ENCODE measurements at regions not wholly inside any gene's neighbourhood (a gene's known extent, or its start where the extent isn't known, plus 50 kb on each side); places are given as distances from the start of the nearest gene placed in this dataset.

DNA sequence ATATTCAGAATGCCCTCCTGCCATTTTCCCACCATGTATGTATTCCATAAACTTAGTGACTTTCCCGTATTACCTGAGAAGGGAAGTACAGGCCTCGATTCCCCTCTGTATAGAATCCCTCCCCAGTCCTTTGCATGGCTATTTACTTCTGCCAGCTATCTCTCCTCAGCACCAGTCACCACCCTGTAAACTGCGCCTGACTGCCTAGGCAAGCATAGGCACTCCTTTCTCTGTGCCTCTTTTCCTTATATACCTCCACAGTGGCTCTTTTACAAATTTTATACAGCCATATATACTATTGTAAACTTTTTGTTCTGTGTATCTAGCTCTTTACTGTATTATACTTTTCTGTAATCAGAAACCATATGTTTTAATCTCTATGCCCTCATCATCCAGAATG is 130.9 kb upstream of the TET2 start:
- Histone ChIP-seq H3K27me3 (ENCODE audit: insufficient read depth, low read length) (no peaks in the 10 kb centered on the region), H3K4me3 (ENCODE audit: low read depth, low read length, poor library complexity, severe bottlenecking) (no peak overlapping the region), H3K79me2 (ENCODE audit: insufficient read depth, low read length) (no peaks in the 10 kb centered on the region), H4K20me1 (ENCODE audit: insufficient read depth, low read length) (no peaks in the 10 kb centered on the region), H3K9ac (ENCODE audit: low read length) (no peak overlapping the region), H2AFZ (ENCODE audit: low read length) (no peak overlapping the region), H3F3A (ENCODE audit: insufficient read depth, low read length) (no peaks in the 10 kb centered on the region), H3K36me3 (ENCODE audit: insufficient read depth, low read length) (no peaks in the 10 kb centered on the region), H3K9me3 (ENCODE audit: low read length) (no peaks in the 10 kb centered on the region), H3K9me2 (ENCODE audit: low read depth, low read length) (no peaks in the 10 kb centered on the region), H3K27ac (ENCODE audit: low read depth, low read length, poor library complexity, severe bottlenecking) (no peak overlapping the region), H3K4me1 (ENCODE audit: insufficient read depth, low read length, severe bottlenecking) (no peaks in the 10 kb centered on the region), H3K4me2 (ENCODE audit: low read length) (no peak overlapping the region)
- TF ChIP-seq, protein P1, sequence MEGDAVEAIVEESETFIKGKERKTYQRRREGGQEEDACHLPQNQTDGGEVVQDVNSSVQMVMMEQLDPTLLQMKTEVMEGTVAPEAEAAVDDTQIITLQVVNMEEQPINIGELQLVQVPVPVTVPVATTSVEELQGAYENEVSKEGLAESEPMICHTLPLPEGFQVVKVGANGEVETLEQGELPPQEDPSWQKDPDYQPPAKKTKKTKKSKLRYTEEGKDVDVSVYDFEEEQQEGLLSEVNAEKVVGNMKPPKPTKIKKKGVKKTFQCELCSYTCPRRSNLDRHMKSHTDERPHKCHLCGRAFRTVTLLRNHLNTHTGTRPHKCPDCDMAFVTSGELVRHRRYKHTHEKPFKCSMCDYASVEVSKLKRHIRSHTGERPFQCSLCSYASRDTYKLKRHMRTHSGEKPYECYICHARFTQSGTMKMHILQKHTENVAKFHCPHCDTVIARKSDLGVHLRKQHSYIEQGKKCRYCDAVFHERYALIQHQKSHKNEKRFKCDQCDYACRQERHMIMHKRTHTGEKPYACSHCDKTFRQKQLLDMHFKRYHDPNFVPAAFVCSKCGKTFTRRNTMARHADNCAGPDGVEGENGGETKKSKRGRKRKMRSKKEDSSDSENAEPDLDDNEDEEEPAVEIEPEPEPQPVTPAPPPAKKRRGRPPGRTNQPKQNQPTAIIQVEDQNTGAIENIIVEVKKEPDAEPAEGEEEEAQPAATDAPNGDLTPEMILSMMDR (IDR thresholded peaks at IDR 0.05; ENCODE audit: low read length) = no peak
- TF ChIP-seq EZH2 (IDR thresholded peaks at IDR 0.05; ENCODE audit: borderline replicate concordance, low read length) = no peak

DNA sequence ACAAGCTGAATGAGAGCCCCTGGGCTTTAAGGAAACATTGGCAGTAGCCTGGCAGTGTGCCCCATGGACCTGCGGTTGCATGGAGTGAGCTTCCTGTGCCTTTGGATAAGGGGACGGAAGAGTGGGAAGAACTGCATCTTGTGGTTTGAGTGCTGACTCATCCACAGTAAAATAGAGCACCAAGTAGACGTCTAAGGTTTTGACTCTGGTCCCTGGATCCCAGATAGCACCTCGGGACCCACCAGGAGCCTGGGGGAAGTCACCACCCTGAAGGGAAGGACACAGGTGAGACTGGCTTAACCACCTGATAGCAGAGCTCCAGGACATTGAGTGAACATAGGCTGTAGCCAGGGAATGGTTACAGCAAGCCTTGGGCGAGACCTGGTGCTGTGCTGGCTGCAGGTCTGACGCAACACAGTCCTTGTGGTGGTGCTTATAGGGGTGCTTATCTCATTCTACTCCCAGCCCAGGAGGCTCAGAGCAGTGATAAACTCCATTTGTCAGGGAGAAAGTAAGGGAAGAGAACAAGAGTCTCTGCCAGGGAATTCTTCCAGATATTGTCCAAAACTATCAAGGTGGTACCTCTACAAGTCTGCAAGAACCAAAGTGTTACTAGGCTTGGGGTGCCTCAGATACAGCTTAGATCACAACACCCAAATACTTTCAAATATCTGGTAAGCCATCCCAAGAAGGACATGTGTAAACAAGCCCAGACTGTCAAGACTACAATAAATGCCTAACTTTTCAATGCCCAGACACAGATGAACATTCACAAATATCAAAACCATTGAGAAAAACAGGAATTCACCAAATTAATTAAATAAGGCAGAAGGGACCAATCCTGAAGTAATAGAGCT is 123.6 kb upstream of the TET2 start:
- Histone ChIP-seq H3K79me2 (ENCODE audit: insufficient read depth, low read length) (no peaks in the 10 kb centered on the region), H3K36me3 (ENCODE audit: insufficient read depth, low read length) (no peaks in the 10 kb centered on the region), H3K27ac (ENCODE audit: low read depth, low read length, poor library complexity, severe bottlenecking) (no peak overlapping the region), H2AFZ (ENCODE audit: low read length) (no peak overlapping the region), H3K4me1 (ENCODE audit: insufficient read depth, low read length, severe bottlenecking) (no peaks in the 10 kb centered on the region), H3K4me3 (ENCODE audit: low read depth, low read length, poor library complexity, severe bottlenecking) (no peak overlapping the region), H3K9ac (ENCODE audit: low read length) (no peak overlapping the region), H3K9me2 (ENCODE audit: low read depth, low read length) (no peaks in the 10 kb centered on the region), H3K4me2 (ENCODE audit: low read length) (no peak overlapping the region), H3F3A (ENCODE audit: insufficient read depth, low read length) (no peaks in the 10 kb centered on the region), H3K27me3 (ENCODE audit: insufficient read depth, low read length) (no peaks in the 10 kb centered on the region), H4K20me1 (ENCODE audit: insufficient read depth, low read length) (no peaks in the 10 kb centered on the region), H3K9me3 (ENCODE audit: low read length) (no peaks in the 10 kb centered on the region)
- no peak for TF ChIP-seq EZH2 (IDR thresholded peaks at IDR 0.05; ENCODE audit: borderline replicate concordance, low read length)
- TF ChIP-seq, protein P1 (IDR thresholded peaks at IDR 0.05; ENCODE audit: low read length) = no peak

DNA sequence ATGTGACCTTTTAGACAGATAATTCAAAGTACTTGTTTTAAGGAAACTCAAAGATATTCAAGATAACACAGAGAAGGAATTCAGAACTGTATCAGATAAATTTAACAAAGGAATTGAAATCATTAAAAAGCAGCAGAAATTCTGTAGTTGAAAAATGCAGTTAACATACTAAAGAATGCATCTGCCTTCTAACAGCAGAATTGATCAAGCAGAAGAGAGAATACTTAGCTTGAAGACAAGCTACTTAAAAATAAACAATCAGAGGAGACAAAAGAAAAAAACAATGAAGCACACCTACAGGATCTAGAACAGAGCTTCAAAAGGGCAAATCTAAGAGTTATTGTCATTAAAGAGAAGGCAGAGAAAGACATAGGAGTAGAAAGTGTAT is 123.0 kb upstream of the TET2 start:
- no peak overlapping the region for H3K9ac ChIP-seq (ENCODE audit: low read length)
- no peaks in the 10 kb centered on the region for H3K9me2 ChIP-seq (ENCODE audit: low read depth, low read length)

More for the DNA sequence above, 123.0 kb upstream of the TET2 start:
- H3K79me2 ChIP-seq (ENCODE audit: insufficient read depth, low read length) = no peaks in the 10 kb centered on the region
- no peaks in the 10 kb centered on the region for H3K9me3 ChIP-seq (ENCODE audit: low read length)
- no peaks in the 10 kb centered on the region for H3K36me3 ChIP-seq (ENCODE audit: insufficient read depth, low read length)
- H3K4me2 ChIP-seq (ENCODE audit: low read length) = no peak overlapping the region
- no peak for TF ChIP-seq EZH2 (IDR thresholded peaks at IDR 0.05; ENCODE audit: borderline replicate concordance, low read length)
- TF ChIP-seq, protein P1 (IDR thresholded peaks at IDR 0.05; ENCODE audit: low read length) = no peak
- H4K20me1 ChIP-seq (ENCODE audit: insufficient read depth, low read length) = no peaks in the 10 kb centered on the region
- no peak overlapping the region for H2AFZ ChIP-seq (ENCODE audit: low read length)
- no peak overlapping the region for H3K4me3 ChIP-seq (ENCODE audit: low read depth, low read length, poor library complexity, severe bottlenecking)
- H3K27ac ChIP-seq (ENCODE audit: low read depth, low read length, poor library complexity, severe bottlenecking) = no peak overlapping the region
- no peaks in the 10 kb centered on the region for H3K4me1 ChIP-seq (ENCODE audit: insufficient read depth, low read length, severe bottlenecking)
- no peaks in the 10 kb centered on the region for H3K27me3 ChIP-seq (ENCODE audit: insufficient read depth, low read length)
- no peaks in the 10 kb centered on the region for H3F3A ChIP-seq (ENCODE audit: insufficient read depth, low read length)
